ENCODE measurements at regions not wholly inside any gene's neighbourhood (a gene's known extent, or its start where the extent isn't known, plus 50 kb on each side); places are given as distances from the start of the nearest gene placed in this dataset.

GRCh38 chr14:97644365-97644764, 847.2 kb downstream of the VRK1 start:
- DNase-seq (ENCODE audit: low read depth in 1 of 2, low spot score in 1 of 2): no peak
- no peak for TF ChIP-seq GABPA (IDR thresholded peaks at IDR 0.05; ENCODE audit: low read depth)
- Histone ChIP-seq H3K4me3 (replicated peaks; ENCODE audit: insufficient read depth, low read length) (no peak overlapping the region), H3K27ac (replicated peaks) (no peak overlapping the region), H3K27me3 (ENCODE audit: insufficient read depth, poor library complexity, severe bottlenecking) (no peaks in the 10 kb centered on the region)

GRCh38 chr14:97649752-97650151, 852.6 kb downstream of the VRK1 start:
- TF ChIP-seq SPI1 (IDR thresholded peaks at IDR 0.05; ENCODE audit: borderline replicate concordance, low read depth) (no peak), REST (IDR thresholded peaks at IDR 0.05; ENCODE audit: insufficient replicate concordance, low read depth) (no peak), POLR2AphosphoS5 (IDR thresholded peaks at IDR 0.05; ENCODE audit: low read depth) (no peak), CTCF (IDR thresholded peaks at IDR 0.05; ENCODE audit: insufficient read depth, low read length) (no peak), GABPA (IDR thresholded peaks at IDR 0.05; ENCODE audit: low read depth) (no peak)
- H3K4me3 ChIP-seq (replicated peaks; ENCODE audit: insufficient read depth, low read length): no peak overlapping the region
- no peak overlapping the region for H3K27ac ChIP-seq (replicated peaks)
- no peak for DNase-seq (ENCODE audit: low read depth in 1 of 2, low spot score in 1 of 2)
- no peaks in the 10 kb centered on the region for H3K27me3 ChIP-seq (ENCODE audit: insufficient read depth, poor library complexity, severe bottlenecking)

- TF ChIP-seq CTCF (IDR thresholded peaks at IDR 0.05; ENCODE audit: insufficient read depth, low read length) (no peak), SPI1 (IDR thresholded peaks at IDR 0.05; ENCODE audit: borderline replicate concordance, low read depth) (no peak), REST (IDR thresholded peaks at IDR 0.05; ENCODE audit: insufficient replicate concordance, low read depth) (no peak), GABPA (IDR thresholded peaks at IDR 0.05; ENCODE audit: low read depth) (no peak), POLR2AphosphoS5 (IDR thresholded peaks at IDR 0.05; ENCODE audit: low read depth) (no peak)
- Histone ChIP-seq H3K4me3 (replicated peaks; ENCODE audit: insufficient read depth, low read length) (no peak overlapping the region), H3K27me3 (ENCODE audit: insufficient read depth, poor library complexity, severe bottlenecking) (no peaks in the 10 kb centered on the region), H3K27ac (replicated peaks) (no peak overlapping the region)
- no peak for DNase-seq (ENCODE audit: low read depth in 1 of 2, low spot score in 1 of 2)
These were observed 858.2 kb downstream of the VRK1 start for GRCh38 chr14:97655169-97655948.

- no peak overlapping the region for H3K4me3 ChIP-seq (replicated peaks; ENCODE audit: insufficient read depth, low read length)
- no peak for DNase-seq (ENCODE audit: low read depth in 1 of 2, low spot score in 1 of 2)
- TF ChIP-seq POLR2AphosphoS5 (IDR thresholded peaks at IDR 0.05; ENCODE audit: low read depth) (no peak), SPI1 (IDR thresholded peaks at IDR 0.05; ENCODE audit: borderline replicate concordance, low read depth) (no peak), GABPA (IDR thresholded peaks at IDR 0.05; ENCODE audit: low read depth) (no peak), REST (IDR thresholded peaks at IDR 0.05; ENCODE audit: insufficient replicate concordance, low read depth) (no peak), CTCF (IDR thresholded peaks at IDR 0.05; ENCODE audit: insufficient read depth, low read length) (no peak)
- no peak overlapping the region for H3K27ac ChIP-seq (replicated peaks)
- H3K27me3 ChIP-seq (ENCODE audit: insufficient read depth, poor library complexity, severe bottlenecking): no peaks in the 10 kb centered on the region
These were observed 860.4 kb downstream of the VRK1 start for GRCh38 chr14:97657609-97658008.
